Upper lobe of left lung (tissue), 6 donors: ENCODE measurements at regions not wholly inside any gene's neighbourhood (a gene's known extent, or its start where the extent isn't known, plus 50 kb on each side); places are given as distances from the start of the nearest gene placed in this dataset.

Experiments
- ATAC-seq, 2 donors: fragments of 200-7000 bp; cut with Tn5 transposase; one replicate each; pipeline ENCODE4 v1.9.1; 2022; ENCODE audit warnings: mild to moderate bottlenecking in 2 of 2, moderate library complexity in 2 of 2; ENCODE audit not compliant: low FRiP score in 2 of 2
- DNase-seq, 2 donors: peaks; one replicate each; pipeline ENCODE4 v3.0.0-alpha.2; 2019 to 2020
- H3K27ac ChIP-seq, 4 donors: fragments of 200-600 bp; sonication (generic); one replicate each; pipeline ENCODE4 v1.5.1; 2016 to 2019
- H3K27me3 ChIP-seq, 4 donors: fragments of 200-600 bp; sonication (generic); one replicate each; pipeline ENCODE4 v1.5.1; 2017 to 2019
- H3K36me3 ChIP-seq, 4 donors: fragments of 200-600 bp; sonication (generic); one replicate each; pipeline ENCODE4 v1.5.1; 2016 to 2019
- H3K4me1 ChIP-seq, 4 donors: fragments of 200-600 bp; sonication (generic); one replicate each; pipeline ENCODE4 v1.5.1; 2018 to 2019
- H3K4me3 ChIP-seq, 4 donors: fragments of 200-600 bp; sonication (generic); one replicate each; pipeline ENCODE4 v1.5.1; 2017 to 2019; ENCODE audit warnings: mild to moderate bottlenecking in 2 of 4, moderate library complexity in 1 of 4
- H3K9me3 ChIP-seq, 4 donors: fragments of 200-600 bp; sonication (generic); one replicate each; pipeline ENCODE4 v1.5.1; 2018 to 2019
- EP300 ChIP-seq, 4 donors: sonication (generic); formaldehyde crosslinking; IDR thresholded peaks; one replicate each; pipeline ENCODE4 v1.5.1; 2017; ENCODE audit warnings: antibody characterized with exemption in 4 of 4, control low read depth in 2 of 4
- POLR2A ChIP-seq, 4 donors: fragments of 450-650 bp; IDR thresholded peaks; one replicate each; pipeline ENCODE4 v1.5.1; 2016 to 2017; ENCODE audit warnings: antibody characterized with exemption in 4 of 4, mild to moderate bottlenecking in 2 of 4
- POLR2AphosphoS5 ChIP-seq, 2 donors: sonication (generic); formaldehyde crosslinking; IDR thresholded peaks; one replicate each; pipeline ENCODE4 v1.5.1; 2017; ENCODE audit warnings: antibody characterized with exemption in 2 of 2
- WGBS, 2 donors: methylation state at CpG; one replicate each; pipeline ENCODE4 v1.1.5; 2017 to 2018; 5-methylcytosine and 5-hydroxymethylcytosine counted together
- TF ChIP-seq, protein P1 (sequence below), 6 experiments: fragments of 450-650 bp in 4 of 6; fragments of 200-600 bp in 2 of 6; sonication (generic) in 2 of 6; IDR thresholded peaks; one replicate each; pipeline ENCODE4 v1.5.1; 2016 to 2019; ENCODE audit warnings: antibody characterized with exemption in 6 of 6
- donor health status: DM: no; HTN: no; CAD: no; lungs with moderate emphysema.
- donor health status: DM: no; HTN: yes; CAD: no; lungs with severe emphysema.

DNA sequence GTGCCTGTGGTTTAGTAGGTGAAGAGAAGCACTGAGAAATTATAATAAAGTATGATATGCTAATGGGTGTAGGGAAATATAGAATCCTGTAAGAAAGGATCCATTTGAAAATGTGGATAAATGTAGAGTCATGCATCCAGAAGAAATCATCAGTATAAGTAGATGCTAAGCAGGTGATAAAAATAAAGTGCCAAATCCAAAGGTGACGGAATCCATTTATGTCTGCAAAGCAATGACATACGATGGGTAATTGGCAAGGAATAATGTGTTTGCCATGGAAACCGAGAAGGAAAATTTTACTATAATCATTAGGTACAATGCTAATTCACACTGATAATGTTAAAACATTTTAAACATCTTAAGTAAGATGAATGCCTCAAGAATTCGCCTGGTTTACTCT lies 163.0 kb downstream of the OPN5 start:
- WGBS, 2 donors, result 83 to 87% methylated on average over 4 of the region's 4 CpGs

DNA sequence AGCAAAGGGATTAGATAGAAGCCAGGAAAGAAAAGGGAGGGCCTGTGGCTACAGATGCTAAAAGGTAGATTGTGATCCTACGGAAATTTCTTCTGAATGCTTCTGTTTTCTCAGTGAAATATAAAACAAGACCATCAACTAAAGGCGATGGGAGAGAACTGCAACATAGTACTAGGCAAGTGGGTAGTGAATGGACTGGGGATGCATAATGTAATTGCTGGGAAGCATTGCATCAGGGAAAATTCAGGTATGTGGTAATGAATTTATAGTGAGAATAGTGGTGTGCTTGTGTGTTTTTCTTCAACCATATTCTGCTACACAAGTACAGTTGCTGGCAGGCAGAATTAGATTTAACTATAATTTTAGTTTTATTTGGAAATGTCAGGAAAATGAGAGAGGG lies 156.6 kb downstream of the OPN5 start:
- no peak for ATAC-seq

More for the DNA sequence above, 163.0 kb downstream of the OPN5 start:
- no peaks in the 10 kb centered on the region for H3K9me3 ChIP-seq
- H3K4me3 ChIP-seq, result no peak overlapping the region
- no peak for TF ChIP-seq POLR2AphosphoS5 (IDR thresholded peaks at IDR 0.05)
- no peak for TF ChIP-seq POLR2A (IDR thresholded peaks at IDR 0.05)
- no peak for TF ChIP-seq EP300 (IDR thresholded peaks at IDR 0.05)
- TF ChIP-seq, protein P1, sequence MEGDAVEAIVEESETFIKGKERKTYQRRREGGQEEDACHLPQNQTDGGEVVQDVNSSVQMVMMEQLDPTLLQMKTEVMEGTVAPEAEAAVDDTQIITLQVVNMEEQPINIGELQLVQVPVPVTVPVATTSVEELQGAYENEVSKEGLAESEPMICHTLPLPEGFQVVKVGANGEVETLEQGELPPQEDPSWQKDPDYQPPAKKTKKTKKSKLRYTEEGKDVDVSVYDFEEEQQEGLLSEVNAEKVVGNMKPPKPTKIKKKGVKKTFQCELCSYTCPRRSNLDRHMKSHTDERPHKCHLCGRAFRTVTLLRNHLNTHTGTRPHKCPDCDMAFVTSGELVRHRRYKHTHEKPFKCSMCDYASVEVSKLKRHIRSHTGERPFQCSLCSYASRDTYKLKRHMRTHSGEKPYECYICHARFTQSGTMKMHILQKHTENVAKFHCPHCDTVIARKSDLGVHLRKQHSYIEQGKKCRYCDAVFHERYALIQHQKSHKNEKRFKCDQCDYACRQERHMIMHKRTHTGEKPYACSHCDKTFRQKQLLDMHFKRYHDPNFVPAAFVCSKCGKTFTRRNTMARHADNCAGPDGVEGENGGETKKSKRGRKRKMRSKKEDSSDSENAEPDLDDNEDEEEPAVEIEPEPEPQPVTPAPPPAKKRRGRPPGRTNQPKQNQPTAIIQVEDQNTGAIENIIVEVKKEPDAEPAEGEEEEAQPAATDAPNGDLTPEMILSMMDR (IDR thresholded peaks at IDR 0.05), result no peak
- H3K4me1 ChIP-seq, result no peaks in the 10 kb centered on the region
- H3K36me3 ChIP-seq, result no peaks in the 10 kb centered on the region
- no peak overlapping the region for H3K27ac ChIP-seq
- DNase-seq, result no peak
- H3K27me3 ChIP-seq, result no peaks in the 10 kb centered on the region
- no peak for ATAC-seq

DNA sequence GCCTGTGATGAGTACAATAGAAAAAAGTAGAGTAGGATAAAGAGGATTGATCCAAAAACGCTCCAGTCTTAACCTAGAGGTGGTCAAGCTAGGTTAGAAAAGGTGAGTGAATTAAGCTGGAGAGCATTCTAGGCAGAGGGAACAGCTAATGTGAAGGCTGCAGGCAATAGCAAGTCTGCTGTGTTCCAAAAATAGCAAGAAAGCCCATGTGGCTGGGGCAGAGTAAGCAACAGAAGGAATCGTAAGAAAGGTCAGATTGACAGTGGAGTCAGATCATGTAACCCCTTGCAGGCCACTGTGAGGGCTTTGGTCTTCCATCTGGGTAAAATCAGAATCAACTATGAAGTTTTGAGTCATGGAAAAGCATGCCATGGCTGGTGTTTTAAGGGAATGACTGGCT lies 155.0 kb downstream of the OPN5 start:
- DNase-seq, result no peak
- no peak for ATAC-seq

More for the DNA sequence above, 156.6 kb downstream of the OPN5 start:
- Histone ChIP-seq H3K9me3 (no peaks in the 10 kb centered on the region), H3K27me3 (no peaks in the 10 kb centered on the region), H3K36me3 (no peaks in the 10 kb centered on the region), H3K4me1 (peaks cover 0 to 3% (median 0%) of the 10 kb centered on the region in 4 donors), H3K4me3 (no peak overlapping the region), H3K27ac (no peak overlapping the region)
- no peak for TF ChIP-seq POLR2AphosphoS5 (IDR thresholded peaks at IDR 0.05)
- TF ChIP-seq, protein P1 (IDR thresholded peaks at IDR 0.05), result no peak
- no peak for TF ChIP-seq POLR2A (IDR thresholded peaks at IDR 0.05)
- no peak for TF ChIP-seq EP300 (IDR thresholded peaks at IDR 0.05)
- WGBS, 2 donors, result 85 to 91% methylated on average over 2 of the region's 2 CpGs
- no peak for DNase-seq

DNA sequence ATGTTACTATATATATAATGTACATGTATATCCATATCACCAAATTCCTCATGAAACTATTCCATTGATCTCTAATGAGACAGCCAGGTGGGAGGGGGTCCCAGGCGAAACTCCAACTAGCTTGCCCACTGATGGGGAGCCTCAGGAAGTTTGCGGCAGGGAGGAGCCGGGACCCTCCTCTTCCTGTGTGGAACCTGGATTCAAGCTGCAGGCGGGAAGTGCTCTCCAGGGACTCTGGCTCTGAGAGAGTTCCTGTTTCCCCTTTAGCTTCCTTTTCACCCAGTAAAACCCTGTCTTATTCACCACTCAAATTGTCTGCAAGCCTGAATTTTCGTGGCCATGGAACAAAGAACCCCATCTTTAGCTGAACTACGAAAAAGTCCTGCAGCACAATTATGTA lies 152.2 kb downstream of the OPN5 start:
- H3K9me3 ChIP-seq, result no peaks in the 10 kb centered on the region

More for the DNA sequence above, 155.0 kb downstream of the OPN5 start:
- no peak overlapping the region for H3K4me3 ChIP-seq
- TF ChIP-seq EP300 (IDR thresholded peaks at IDR 0.05) (no peak), POLR2AphosphoS5 (IDR thresholded peaks at IDR 0.05) (no peak), POLR2A (IDR thresholded peaks at IDR 0.05) (no peak)
- TF ChIP-seq, protein P1 (IDR thresholded peaks at IDR 0.05), result no peak
- peaks cover 0 to 3% (median 0%) of the 10 kb centered on the region in 4 donors for H3K4me1 ChIP-seq
- no peaks in the 10 kb centered on the region for H3K9me3 ChIP-seq
- H3K27ac ChIP-seq, result no peak overlapping the region
- H3K27me3 ChIP-seq, result no peaks in the 10 kb centered on the region
- H3K36me3 ChIP-seq, result no peaks in the 10 kb centered on the region
- 78 to 87% methylated on average over 2 of the region's 2 CpGs for WGBS, 2 donors

DNA sequence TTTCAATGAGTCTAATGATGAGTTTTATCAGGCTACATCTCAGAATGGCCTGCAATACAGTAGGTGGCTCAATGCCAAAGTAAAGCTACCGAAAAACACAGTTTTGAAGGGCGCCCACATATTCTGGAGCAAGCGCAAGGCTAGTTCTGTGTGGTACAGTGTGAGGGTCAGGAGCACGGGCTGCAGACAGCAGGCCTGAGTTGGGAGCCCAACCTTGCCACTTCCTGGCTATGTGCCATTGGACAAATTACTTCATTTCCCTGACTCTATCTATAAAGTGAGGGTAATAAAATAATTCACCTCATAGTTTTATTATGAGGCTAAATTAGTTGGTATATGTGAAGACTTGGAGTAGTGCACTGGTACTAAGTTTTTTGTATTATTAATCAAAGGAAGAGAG lies 150.7 kb downstream of the OPN5 start:
- WGBS, 2 donors, result 78 to 81% methylated on average over 4 of the region's 4 CpGs

More for the DNA sequence above, 152.2 kb downstream of the OPN5 start:
- H3K4me3 ChIP-seq, result no peak overlapping the region
- ATAC-seq, result no peak
- 34 to 46% methylated on average over 6 of the region's 6 CpGs for WGBS, 2 donors
- DNase-seq, result no peak
- H3K36me3 ChIP-seq, result no peaks in the 10 kb centered on the region
- peaks cover 0 to 3% (median 0%) of the 10 kb centered on the region in 4 donors for H3K4me1 ChIP-seq
- H3K27me3 ChIP-seq, result no peaks in the 10 kb centered on the region
- TF ChIP-seq EP300 (IDR thresholded peaks at IDR 0.05) (no peak), POLR2A (IDR thresholded peaks at IDR 0.05) (no peak), POLR2AphosphoS5 (IDR thresholded peaks at IDR 0.05) (no peak)
- TF ChIP-seq, protein P1 (IDR thresholded peaks at IDR 0.05), result no peak
- H3K27ac ChIP-seq, result no peak overlapping the region

More for the DNA sequence above, 150.7 kb downstream of the OPN5 start:
- H3K4me3 ChIP-seq, result no peak overlapping the region
- no peak overlapping the region for H3K27ac ChIP-seq
- H3K4me1 ChIP-seq, result peaks cover 0 to 3% (median 0%) of the 10 kb centered on the region in 4 donors
- H3K9me3 ChIP-seq, result no peaks in the 10 kb centered on the region
- H3K27me3 ChIP-seq, result no peaks in the 10 kb centered on the region
- H3K36me3 ChIP-seq, result no peaks in the 10 kb centered on the region
- DNase-seq (no peak), ATAC-seq (no peak)
- no peak for TF ChIP-seq EP300 (IDR thresholded peaks at IDR 0.05)
- TF ChIP-seq, protein P1 (IDR thresholded peaks at IDR 0.05), result no peak
- TF ChIP-seq POLR2A (IDR thresholded peaks at IDR 0.05), result no peak
- TF ChIP-seq POLR2AphosphoS5 (IDR thresholded peaks at IDR 0.05), result no peak
